BLaER1 treated with 17β-estradiol and CSF1 and Interleukin-3, amounts not matched to agents 10 nM and 100 nM (cell line): ENCODE measurements at regions not wholly inside any gene's neighbourhood (a gene's known extent, or its start where the extent isn't known, plus 50 kb on each side); places are given as distances from the start of the nearest gene placed in this dataset.
A peak's percentile ranks its signal among the peaks of the same experiment; 100 is the strongest.

Experiments
- H3K27ac ChIP-seq, 11 experiments: shearing (Covaris generic); formaldehyde crosslinking; 2 replicates each; pipeline ENCODE4 v1.8.1; 2022
- H3K27me3 ChIP-seq, 11 experiments: shearing (Covaris generic); formaldehyde crosslinking; 2 replicates each; pipeline ENCODE4 v1.8.1; 2022
- H3K36me3 ChIP-seq, 11 experiments: shearing (Covaris generic); formaldehyde crosslinking; 2 replicates each; pipeline ENCODE4 v1.8.1; 2022
- H3K4me1 ChIP-seq, 10 experiments: shearing (Covaris generic); formaldehyde crosslinking; 2 replicates each; pipeline ENCODE4 v1.8.1; 2022
- H3K4me2 ChIP-seq, 11 experiments: shearing (Covaris generic); formaldehyde crosslinking; 2 replicates each; pipeline ENCODE4 v1.8.1; 2022
- H3K4me3 ChIP-seq, 10 experiments: shearing (Covaris generic); formaldehyde crosslinking; 2 replicates each; pipeline ENCODE4 v1.8.1; 2022
- H3K9ac ChIP-seq, 11 experiments: shearing (Covaris generic); formaldehyde crosslinking; 2 replicates each; pipeline ENCODE4 v1.8.1; 2022
- H3K9me3 ChIP-seq, 11 experiments: shearing (Covaris generic); formaldehyde crosslinking; replicated peaks in 1 of 11; 2 replicates each; pipeline ENCODE4 v1.8.1; 2022
- H4K20me1 ChIP-seq, 11 experiments: shearing (Covaris generic); formaldehyde crosslinking; 2 replicates each; pipeline ENCODE4 v1.8.1; 2022
- Cebpa-rat ChIP-seq, 11 experiments: shearing (Covaris generic); IDR thresholded peaks; 2 replicates each; pipeline ENCODE4 v1.8.1; 2022

DNA sequence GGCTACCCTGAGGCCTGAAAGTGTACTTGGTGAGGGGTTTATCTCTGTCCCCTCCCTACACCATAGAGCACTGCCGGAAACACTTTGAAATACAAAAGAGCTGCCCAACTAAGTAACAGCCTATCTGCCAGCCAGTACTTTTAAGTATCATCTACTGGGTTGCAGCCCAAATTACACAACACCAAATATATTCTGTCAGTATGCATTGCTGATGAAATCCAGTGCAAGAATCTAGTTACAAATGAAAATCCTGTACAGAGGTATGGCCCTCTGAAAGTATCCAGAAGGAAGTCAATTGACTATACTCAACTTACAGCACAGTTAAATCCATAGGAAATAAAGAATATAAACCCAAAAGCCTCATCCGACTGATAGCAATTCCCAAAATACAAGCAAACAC, 280.8 kb downstream of the CCDC85A start:
- Histone ChIP-seq H3K4me1 (no peaks in the 10 kb centered on the region), H3K9me3 (0 out of 22 replicates have a peak, but pooled peaks cover 0 to 10% (median 0%) of the 10 kb centered on the region in 11 experiments), H3K27me3 (no peaks in the 10 kb centered on the region), H3K27ac (no peak overlapping the region), H3K4me3 (no peak overlapping the region), H4K20me1 (no peaks in the 10 kb centered on the region), H3K4me2 (no peak overlapping the region), H3K9ac (no peak overlapping the region), H3K36me3 (no peaks in the 10 kb centered on the region)
- TF ChIP-seq Cebpa-rat (IDR thresholded peaks at IDR 0.05), result no peak

DNA sequence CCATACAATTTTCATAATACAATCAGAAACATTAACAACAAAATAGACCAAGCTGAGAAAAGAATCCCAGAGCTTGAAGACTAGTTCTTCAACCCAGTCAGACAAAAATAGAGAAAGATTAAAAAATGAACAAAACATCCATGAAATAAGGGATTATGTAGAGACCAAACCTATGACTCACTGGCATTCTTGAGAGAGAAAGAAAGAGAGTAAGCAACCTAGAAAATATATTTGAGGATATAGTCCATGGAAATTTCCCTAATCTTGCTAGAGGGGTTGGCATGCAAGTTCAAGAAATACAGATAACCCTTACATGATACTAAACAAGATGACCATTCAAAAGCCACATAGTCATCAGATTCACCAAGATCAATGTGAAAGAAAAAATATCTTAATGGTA, 281.7 kb downstream of the CCDC85A start:
- Histone ChIP-seq H3K9me3 (0 out of 22 replicates have a peak, but pooled peaks cover 0 to 10% (median 0%) of the 10 kb centered on the region in 11 experiments), H3K4me3 (no peak overlapping the region), H4K20me1 (no peaks in the 10 kb centered on the region), H3K27ac (no peak overlapping the region), H3K9ac (no peak overlapping the region), H3K4me2 (no peak overlapping the region), H3K36me3 (no peaks in the 10 kb centered on the region), H3K4me1 (no peaks in the 10 kb centered on the region), H3K27me3 (no peaks in the 10 kb centered on the region)
- TF ChIP-seq Cebpa-rat (IDR thresholded peaks at IDR 0.05), result no peak

DNA sequence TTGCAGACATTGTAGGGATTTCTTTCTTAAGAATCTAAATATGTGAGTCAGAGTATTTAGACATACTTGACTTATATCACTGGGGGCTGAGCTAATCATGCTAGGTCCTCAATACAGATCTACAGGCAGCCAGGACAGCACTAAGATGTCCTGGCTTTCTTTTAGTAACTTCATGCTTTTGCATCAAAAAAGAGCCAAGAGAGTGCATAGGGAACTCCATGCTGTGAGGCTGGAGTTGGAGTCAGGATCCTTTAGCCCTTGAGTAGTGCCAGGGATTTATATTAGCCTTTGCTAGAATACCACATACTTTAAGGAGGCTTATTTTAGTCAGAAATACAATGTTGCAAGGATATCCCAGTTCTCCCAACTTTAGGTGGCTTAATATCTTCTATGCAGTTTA, 289.7 kb downstream of the CCDC85A start:
- no peaks in the 10 kb centered on the region for H3K4me1 ChIP-seq
- H3K27ac ChIP-seq, result no peak overlapping the region
- no peak overlapping the region for H3K4me3 ChIP-seq
- no peak overlapping the region for H3K9ac ChIP-seq
- H3K9me3 ChIP-seq, result no peaks in the 10 kb centered on the region
- H3K36me3 ChIP-seq, result no peaks in the 10 kb centered on the region
- no peak overlapping the region for H3K4me2 ChIP-seq
- no peaks in the 10 kb centered on the region for H3K27me3 ChIP-seq
- TF ChIP-seq Cebpa-rat (IDR thresholded peaks at IDR 0.05), result no peak
- H4K20me1 ChIP-seq, result no peaks in the 10 kb centered on the region

DNA sequence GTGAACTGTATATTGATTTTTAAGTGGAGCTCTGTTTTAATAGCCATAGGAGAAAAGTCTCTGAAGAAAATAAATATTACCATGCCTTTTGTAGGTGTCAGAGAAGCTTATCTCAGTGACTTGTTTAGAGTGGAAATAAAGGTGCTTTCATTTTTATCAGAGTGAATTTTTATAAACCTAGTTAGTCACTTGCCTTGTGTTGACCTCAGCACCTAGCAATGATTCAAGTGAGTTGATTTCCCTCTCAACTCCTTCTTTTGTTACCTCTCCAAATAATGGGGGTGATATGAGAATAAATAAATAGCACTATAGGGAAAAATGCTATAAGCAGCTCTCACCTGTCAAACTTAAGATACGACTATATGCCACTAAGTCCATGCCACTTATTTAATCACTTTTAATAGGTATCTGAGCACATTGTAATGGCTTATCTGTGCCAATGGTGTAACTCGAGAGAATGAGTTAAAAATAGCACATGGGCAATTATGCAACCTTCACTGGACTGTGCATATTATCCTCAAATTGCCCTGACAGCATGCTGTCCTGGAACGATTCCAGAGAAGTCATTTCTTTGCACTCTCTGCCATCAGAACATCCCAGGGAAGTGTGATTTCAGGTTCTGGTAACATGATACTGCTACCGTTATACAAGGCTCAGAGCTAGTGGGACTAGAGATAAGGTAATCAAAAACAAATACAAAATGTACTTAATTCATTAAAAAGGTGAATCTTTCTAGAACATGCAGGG, 290.8 kb downstream of the CCDC85A start:
- H3K4me3 ChIP-seq, result no peak overlapping the region
- no peaks in the 10 kb centered on the region for H3K36me3 ChIP-seq
- no peak overlapping the region for H3K4me2 ChIP-seq

DNA sequence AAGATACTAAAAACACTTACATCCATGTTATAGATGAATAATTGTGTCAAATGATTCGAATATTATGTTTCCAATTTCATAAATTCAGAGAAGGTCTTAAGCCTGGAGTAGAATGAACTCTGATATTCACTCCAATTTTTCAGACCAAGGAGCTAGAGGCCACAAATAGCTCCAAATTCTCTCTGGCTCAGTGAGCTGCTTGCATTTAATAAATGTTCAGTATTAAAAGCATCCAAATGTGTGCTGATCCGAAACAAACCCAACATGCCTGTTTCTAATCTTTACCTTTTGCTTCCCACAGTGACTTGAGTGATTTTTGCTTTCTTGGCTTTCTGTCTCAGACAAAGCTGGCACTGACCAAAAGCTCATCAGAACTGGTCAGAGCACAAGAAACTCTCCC, 291.4 kb downstream of the CCDC85A start:
- no peaks in the 10 kb centered on the region for H4K20me1 ChIP-seq
- TF ChIP-seq Cebpa-rat (IDR thresholded peaks at IDR 0.05), result no peak
- no peaks in the 10 kb centered on the region for H3K36me3 ChIP-seq
- H3K9ac ChIP-seq, result no peak overlapping the region
- H3K4me2 ChIP-seq, result no peak overlapping the region
- no peak overlapping the region for H3K27ac ChIP-seq
- no peak overlapping the region for H3K4me3 ChIP-seq
- no peaks in the 10 kb centered on the region for H3K27me3 ChIP-seq
- no peaks in the 10 kb centered on the region for H3K9me3 ChIP-seq
- H3K4me1 ChIP-seq, result no peaks in the 10 kb centered on the region

More for the DNA sequence above, 290.8 kb downstream of the CCDC85A start:
- no peaks in the 10 kb centered on the region for H3K9me3 ChIP-seq
- H4K20me1 ChIP-seq, result no peaks in the 10 kb centered on the region
- no peak overlapping the region for H3K9ac ChIP-seq
- H3K27me3 ChIP-seq, result no peaks in the 10 kb centered on the region
- no peak for TF ChIP-seq Cebpa-rat (IDR thresholded peaks at IDR 0.05)
- H3K27ac ChIP-seq, result no peak overlapping the region
- no peaks in the 10 kb centered on the region for H3K4me1 ChIP-seq

DNA sequence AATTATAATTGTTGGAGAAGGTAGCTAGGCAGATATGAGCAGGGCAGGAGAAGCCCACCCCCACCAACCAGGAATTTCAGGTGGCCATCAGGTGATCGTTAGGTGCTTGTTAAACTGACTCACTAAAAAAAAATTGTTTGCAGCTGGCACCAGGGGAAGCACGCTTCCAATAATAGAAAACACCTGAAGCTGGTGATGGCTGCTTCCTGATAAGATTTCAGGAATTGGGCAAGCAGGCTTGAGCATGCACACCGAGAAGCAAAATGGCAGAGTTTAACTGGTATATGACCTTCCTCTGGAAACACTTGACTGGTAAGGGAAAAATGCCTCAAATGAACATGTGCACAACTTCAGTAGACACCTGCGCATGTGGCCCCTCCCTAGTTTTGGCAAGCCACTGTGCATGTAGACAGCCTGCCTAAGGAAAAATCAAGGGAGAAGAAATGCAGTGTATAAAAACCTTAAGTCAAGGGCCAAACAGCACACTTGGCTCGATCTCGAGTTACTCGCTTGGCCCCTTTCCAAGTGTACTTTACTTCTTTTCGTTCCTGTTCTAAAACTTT, 292.8 kb downstream of the CCDC85A start:
- H3K36me3 ChIP-seq, result no peaks in the 10 kb centered on the region
- H3K4me2 ChIP-seq, result no peak overlapping the region
- no peaks in the 10 kb centered on the region for H3K9me3 ChIP-seq
- no peak overlapping the region for H3K27ac ChIP-seq
- H3K27me3 ChIP-seq, result no peaks in the 10 kb centered on the region
- H3K4me3 ChIP-seq, result no peak overlapping the region
- no peaks in the 10 kb centered on the region for H3K4me1 ChIP-seq
- no peaks in the 10 kb centered on the region for H4K20me1 ChIP-seq
- TF ChIP-seq Cebpa-rat (IDR thresholded peaks at IDR 0.05), result no peak
- H3K9ac ChIP-seq, result no peak overlapping the region

DNA sequence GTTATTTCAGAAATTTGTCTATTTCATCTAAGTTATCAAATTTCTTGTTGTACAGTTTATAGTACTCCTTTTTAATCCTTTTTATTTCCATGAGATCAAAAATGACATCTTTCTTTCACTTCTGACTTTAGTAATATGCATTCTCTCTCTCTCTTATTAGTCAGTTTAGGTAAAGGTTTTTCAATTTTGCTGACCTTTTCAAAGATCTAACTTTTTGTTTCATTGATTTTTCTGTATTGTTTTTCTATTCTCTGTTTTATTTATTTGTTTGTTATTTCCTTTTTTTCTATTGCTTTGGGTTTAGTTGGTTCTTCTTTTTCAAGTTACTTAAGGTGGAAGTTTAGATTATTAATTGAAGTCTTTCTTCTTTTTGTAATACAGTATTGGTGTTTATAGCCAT, 294.2 kb downstream of the CCDC85A start:
- H3K4me1 ChIP-seq, result peaks cover 0 to 7% (median 4%) of the 10 kb centered on the region in 10 experiments; a peak in 9 of 20 replicates
- no peaks in the 10 kb centered on the region for H3K27me3 ChIP-seq
- H4K20me1 ChIP-seq, result no peaks in the 10 kb centered on the region
- H3K9me3 ChIP-seq, result no peaks in the 10 kb centered on the region
- H3K36me3 ChIP-seq, result no peaks in the 10 kb centered on the region
- no peak overlapping the region for H3K9ac ChIP-seq
- no peak overlapping the region for H3K4me3 ChIP-seq
- TF ChIP-seq Cebpa-rat (IDR thresholded peaks at IDR 0.05), result no peak
- H3K4me2 ChIP-seq, result no peak overlapping the region
- no peak overlapping the region for H3K27ac ChIP-seq

DNA sequence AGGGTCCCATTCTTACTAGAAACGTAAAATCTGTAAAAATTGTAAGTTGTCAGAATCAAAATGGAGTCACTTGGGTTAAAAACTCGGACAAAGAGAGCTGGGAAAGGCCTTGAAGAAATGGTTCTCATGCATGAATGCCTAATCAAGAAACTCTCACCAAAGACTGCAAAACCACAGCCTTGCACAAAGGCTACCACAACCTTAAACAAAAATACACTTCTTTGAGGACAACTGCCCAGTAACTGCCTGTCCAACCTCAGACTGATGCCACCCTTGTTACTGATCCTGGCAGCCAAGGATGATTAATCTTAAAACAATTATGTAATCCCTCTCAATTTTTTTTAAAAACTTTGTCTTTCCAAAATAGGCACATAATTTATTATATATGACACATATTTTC, 299.3 kb downstream of the CCDC85A start:
- Histone ChIP-seq H3K4me2 (peak overlapping the region in 6 of 11 experiments; percentile 1 to 30 (median 20); a peak in 3 of 22 replicates), H3K27me3 (no peaks in the 10 kb centered on the region), H3K9ac (no peak overlapping the region), H3K36me3 (no peaks in the 10 kb centered on the region), H3K27ac (peak overlapping the region in 1 of 11 experiments; percentile 48; a peak in 4 of 22 replicates), H3K4me3 (no peak overlapping the region), H3K9me3 (no peaks in the 10 kb centered on the region), H4K20me1 (no peaks in the 10 kb centered on the region), H3K4me1 (peaks cover 0 to 9% (median 6%) of the 10 kb centered on the region in 10 experiments; a peak in 10 of 20 replicates)
- no peak for TF ChIP-seq Cebpa-rat (IDR thresholded peaks at IDR 0.05)

DNA sequence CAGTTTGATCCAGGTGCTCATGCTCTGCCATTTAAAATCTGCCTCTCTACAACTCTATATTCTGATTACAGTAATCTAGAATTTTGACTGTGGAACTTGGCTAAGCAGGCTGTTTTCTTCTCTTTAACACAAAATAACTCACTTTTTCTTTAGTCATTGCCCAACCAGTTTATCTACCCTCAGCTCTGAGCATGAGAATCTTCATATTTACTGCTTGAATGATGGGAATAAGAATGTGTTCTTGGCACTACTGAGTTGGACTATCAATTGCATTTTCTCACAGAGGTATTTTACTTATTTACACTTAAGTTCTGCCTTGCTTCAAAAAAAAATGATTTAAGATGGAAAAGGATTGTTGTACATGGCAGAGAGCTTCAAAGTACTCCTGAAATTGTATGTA, 301.1 kb downstream of the CCDC85A start:
- H3K9ac ChIP-seq, result no peak overlapping the region

DNA sequence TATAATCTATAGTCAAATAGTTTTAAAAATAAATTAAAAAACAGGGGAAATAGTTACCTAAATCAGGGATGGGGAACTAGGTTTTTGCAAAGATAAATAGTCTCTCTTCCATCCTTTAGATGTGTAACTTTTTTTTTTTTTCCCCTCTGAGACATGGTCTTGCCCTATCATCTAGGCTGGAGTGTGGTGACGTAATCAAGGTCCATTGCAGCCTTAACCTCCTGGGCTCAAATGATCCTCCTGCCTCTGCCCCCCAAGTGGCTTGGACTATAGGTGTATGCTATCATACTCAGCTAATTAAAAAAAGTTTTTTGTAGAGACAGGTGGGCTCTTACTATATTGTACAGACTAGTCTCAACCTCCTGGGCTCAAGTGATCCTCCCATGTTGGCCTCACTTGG, 316.5 kb downstream of the CCDC85A start:
- H3K9me3 ChIP-seq, result no peaks in the 10 kb centered on the region
- H3K36me3 ChIP-seq, result no peaks in the 10 kb centered on the region
- H3K4me3 ChIP-seq, result no peak overlapping the region
- TF ChIP-seq Cebpa-rat (IDR thresholded peaks at IDR 0.05), result no peak
- H3K4me1 ChIP-seq, result no peaks in the 10 kb centered on the region
- H3K27me3 ChIP-seq, result no peaks in the 10 kb centered on the region
- H3K27ac ChIP-seq, result no peak overlapping the region
- H3K9ac ChIP-seq, result no peak overlapping the region
- H4K20me1 ChIP-seq, result no peaks in the 10 kb centered on the region
- no peak overlapping the region for H3K4me2 ChIP-seq

More for the DNA sequence above, 301.1 kb downstream of the CCDC85A start:
- no peak overlapping the region for H3K4me3 ChIP-seq
- H4K20me1 ChIP-seq, result no peaks in the 10 kb centered on the region
- no peak overlapping the region; a peak in 1 of 22 replicates for H3K4me2 ChIP-seq
- no peaks in the 10 kb centered on the region for H3K9me3 ChIP-seq
- H3K4me1 ChIP-seq, result peaks cover 0 to 9% (median 6%) of the 10 kb centered on the region in 10 experiments; a peak in 10 of 20 replicates
- H3K27ac ChIP-seq, result no peak overlapping the region
- H3K27me3 ChIP-seq, result no peaks in the 10 kb centered on the region
- no peaks in the 10 kb centered on the region for H3K36me3 ChIP-seq
- no peak for TF ChIP-seq Cebpa-rat (IDR thresholded peaks at IDR 0.05)
